Keratinocyte (primary cell): ENCODE measurements at regions not wholly inside any gene's neighbourhood (a gene's known extent, or its start where the extent isn't known, plus 50 kb on each side); places are given as distances from the start of the nearest gene placed in this dataset.

ENCODE experiments used
- DNase-seq: peaks from one replicate; pipeline ENCODE4 v3.0.0-alpha.2; 2011; ENCODE audit warnings: low read depth, missing footprints, low spot score
- FAIRE-seq: peaks from 2 replicates; lab custom pipeline; 2011; peaks lifted over from hg19 to GRCh38; lab: Jason Lieb, UNC
- H2AFZ ChIP-seq: 2 replicates; pipeline ENCODE4 v1.6.0; 2012; ENCODE audit warnings: low read length, control low read depth, inconsistent platforms; ENCODE audit not compliant: control insufficient read depth
- H3K27ac ChIP-seq: 2 replicates; pipeline ENCODE4 v1.5.1; 2011; ENCODE audit warnings: low read length; ENCODE audit not compliant: control insufficient read depth, insufficient read depth
- H3K27me3 ChIP-seq: 3 replicates; pipeline ENCODE4 v1.6.0; 2011; ENCODE audit warnings: low read length; ENCODE audit not compliant: control insufficient read depth, insufficient read depth; ENCODE audit errors: extremely low read depth
- H3K36me3 ChIP-seq, 2 experiments: 2 replicates in 1 of 2; 3 replicates in 1 of 2; pipeline ENCODE4 v1.5.1; 2011; ENCODE audit warnings: low read length in 2 of 2, mild to moderate bottlenecking in 1 of 2; ENCODE audit not compliant: control insufficient read depth in 2 of 2, insufficient read depth in 2 of 2; ENCODE audit errors: extremely low read depth in 1 of 2
- H3K4me1 ChIP-seq: 3 replicates; pipeline ENCODE4 v1.5.1; 2011; ENCODE audit warnings: low read length; ENCODE audit not compliant: control insufficient read depth, insufficient read depth; ENCODE audit errors: extremely low read depth
- H3K4me2 ChIP-seq: 3 replicates; pipeline ENCODE4 v1.6.0; 2011; ENCODE audit warnings: low read depth, low read length; ENCODE audit not compliant: control insufficient read depth, insufficient read depth; ENCODE audit errors: extremely low read depth
- H3K4me3 ChIP-seq, 3 experiments: fragments of 200-600 bp in 1 of 3; sonication (generic) in 1 of 3; 2 replicates in 2 of 3; 3 replicates in 1 of 3; pipeline ENCODE4 v1.5.1; 2011 to 2016; ENCODE audit warnings: low read length in 3 of 3, mild to moderate bottlenecking in 3 of 3, control low read depth in 2 of 3, inconsistent platforms in 1 of 3, low read depth in 1 of 3, mixed read lengths in 1 of 3, mixed run types in 1 of 3, moderate library complexity in 1 of 3; ENCODE audit not compliant: control insufficient read depth in 2 of 3, insufficient read depth in 2 of 3; ENCODE audit errors: extremely low read depth in 1 of 3
- H3K79me2 ChIP-seq: 2 replicates; pipeline ENCODE4 v1.6.0; 2012; ENCODE audit warnings: low read length; ENCODE audit not compliant: control insufficient read depth, insufficient read depth
- H3K9ac ChIP-seq: 3 replicates; pipeline ENCODE4 v1.6.0; 2011; ENCODE audit warnings: low read length; ENCODE audit not compliant: control insufficient read depth, insufficient read depth; ENCODE audit errors: extremely low read depth
- H3K9me1 ChIP-seq: 3 replicates; pipeline ENCODE4 v1.6.0; 2011; ENCODE audit warnings: low read length; ENCODE audit not compliant: control insufficient read depth, insufficient read depth; ENCODE audit errors: extremely low read depth
- H3K9me3 ChIP-seq: 2 replicates; pipeline ENCODE4 v1.5.1; 2012; ENCODE audit warnings: low read depth, low read length; ENCODE audit not compliant: control insufficient read depth
- H4K20me1 ChIP-seq: 3 replicates; pipeline ENCODE4 v1.6.0; 2011; ENCODE audit warnings: low read length; ENCODE audit not compliant: control insufficient read depth, insufficient read depth; ENCODE audit errors: extremely low read depth
- EZH2 ChIP-seq: IDR thresholded peaks from one replicate; pipeline ENCODE4 v1.6.1; 2012; ENCODE audit warnings: inconsistent platforms, mild to moderate bottlenecking, low read length, moderate library complexity
- dilution Hi-C: fragments of 300-500 bp; cut with MboI; formaldehyde crosslinking; loops from one replicate; pipeline ENCODE4 v1.7.0; 2020; ENCODE audit warnings: low sequenced_read_pairs; ENCODE audit not compliant: extremely low pct_ligation_motif_present
- TF ChIP-seq, protein P1 (sequence below), 3 experiments: IDR thresholded peaks in 1 of 3; conservative IDR thresholded peaks in 1 of 3; optimal IDR thresholded peaks in 1 of 3; 2 replicates in 2 of 3; 3 replicates in 1 of 3; pipeline versions ENCODE3 to v1.5.1; 2011; ENCODE audit warnings: low read length in 3 of 3, mild to moderate bottlenecking in 3 of 3, moderate library complexity in 2 of 3, control low read depth in 1 of 3, inconsistent platforms in 1 of 3; ENCODE audit not compliant: insufficient read depth in 2 of 3; ENCODE audit errors: extremely low read depth in 1 of 3

DNA sequence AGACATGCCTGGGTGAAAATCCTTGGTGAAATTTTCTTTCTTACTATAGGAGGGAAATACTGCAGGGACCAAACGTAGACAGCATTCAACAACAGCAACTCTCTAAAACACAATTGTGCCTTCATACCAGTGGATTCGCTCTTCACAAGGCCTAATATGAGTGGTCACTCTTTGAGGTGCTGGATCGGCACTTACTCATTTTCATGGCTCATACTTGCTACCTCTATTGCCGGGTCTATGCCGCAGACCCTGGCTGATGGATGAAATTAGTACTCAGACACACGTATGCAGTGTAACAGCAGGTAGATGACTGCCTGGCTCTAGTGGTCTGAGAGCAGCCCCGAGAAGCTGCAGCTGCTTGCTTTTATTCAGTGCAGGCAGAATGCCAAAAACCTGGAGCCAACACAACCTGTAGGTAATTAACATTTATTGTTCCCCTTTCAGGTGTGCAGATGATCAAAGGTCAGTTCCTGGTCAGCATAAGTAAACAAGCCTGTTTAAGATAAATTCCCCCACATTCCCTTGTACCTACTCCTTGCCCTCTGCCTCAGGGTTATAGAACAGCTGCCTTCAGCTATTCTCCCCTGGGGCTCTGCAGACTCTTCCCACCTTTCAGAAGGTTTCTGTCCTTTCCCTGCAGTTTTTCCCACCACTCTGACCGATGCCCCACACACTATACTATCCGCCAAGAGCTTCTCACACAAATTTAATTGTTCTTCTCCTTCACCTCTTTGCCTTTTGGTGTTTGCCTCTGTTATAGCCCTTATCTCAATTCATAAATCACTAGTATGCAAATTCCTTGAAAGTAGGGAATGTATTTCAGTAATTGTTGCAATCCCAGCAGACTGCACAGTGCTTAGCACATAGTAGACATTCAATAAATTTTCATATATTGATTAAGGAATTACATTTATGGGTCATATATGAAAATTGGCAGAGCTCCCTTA, 210.0 kb downstream of the SPANXN3 start:
- Histone ChIP-seq H3K4me1 (no peaks in the 10 kb centered on the region), H3K9ac (no peak overlapping the region), H3K36me3 (no peaks in the 10 kb centered on the region), H3K27me3 (no peaks in the 10 kb centered on the region), H3K27ac (no peak overlapping the region), H3K79me2 (no peaks in the 10 kb centered on the region), H3K9me1 (no peaks in the 10 kb centered on the region), H4K20me1 (no peaks in the 10 kb centered on the region), H3K4me3 (no peak overlapping the region), H2AFZ (no peak overlapping the region), H3K4me2 (no peak overlapping the region), H3K9me3 (no peaks in the 10 kb centered on the region)
- dilution Hi-C loops: no loop called here
- DNase-seq (no peak), FAIRE-seq (no peak)
- TF ChIP-seq, protein P1, sequence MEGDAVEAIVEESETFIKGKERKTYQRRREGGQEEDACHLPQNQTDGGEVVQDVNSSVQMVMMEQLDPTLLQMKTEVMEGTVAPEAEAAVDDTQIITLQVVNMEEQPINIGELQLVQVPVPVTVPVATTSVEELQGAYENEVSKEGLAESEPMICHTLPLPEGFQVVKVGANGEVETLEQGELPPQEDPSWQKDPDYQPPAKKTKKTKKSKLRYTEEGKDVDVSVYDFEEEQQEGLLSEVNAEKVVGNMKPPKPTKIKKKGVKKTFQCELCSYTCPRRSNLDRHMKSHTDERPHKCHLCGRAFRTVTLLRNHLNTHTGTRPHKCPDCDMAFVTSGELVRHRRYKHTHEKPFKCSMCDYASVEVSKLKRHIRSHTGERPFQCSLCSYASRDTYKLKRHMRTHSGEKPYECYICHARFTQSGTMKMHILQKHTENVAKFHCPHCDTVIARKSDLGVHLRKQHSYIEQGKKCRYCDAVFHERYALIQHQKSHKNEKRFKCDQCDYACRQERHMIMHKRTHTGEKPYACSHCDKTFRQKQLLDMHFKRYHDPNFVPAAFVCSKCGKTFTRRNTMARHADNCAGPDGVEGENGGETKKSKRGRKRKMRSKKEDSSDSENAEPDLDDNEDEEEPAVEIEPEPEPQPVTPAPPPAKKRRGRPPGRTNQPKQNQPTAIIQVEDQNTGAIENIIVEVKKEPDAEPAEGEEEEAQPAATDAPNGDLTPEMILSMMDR (optimal IDR thresholded peaks at IDR 0.05 in 1 of 3, IDR thresholded peaks at IDR 0.05 in 1 of 3, conservative IDR thresholded peaks at IDR 0.05 in 1 of 3; ENCODE audit: extremely low read depth in 1 of 3, insufficient read depth in 2 of 3, low read length in 3 of 3): no peak
- TF ChIP-seq EZH2: no peak

DNA sequence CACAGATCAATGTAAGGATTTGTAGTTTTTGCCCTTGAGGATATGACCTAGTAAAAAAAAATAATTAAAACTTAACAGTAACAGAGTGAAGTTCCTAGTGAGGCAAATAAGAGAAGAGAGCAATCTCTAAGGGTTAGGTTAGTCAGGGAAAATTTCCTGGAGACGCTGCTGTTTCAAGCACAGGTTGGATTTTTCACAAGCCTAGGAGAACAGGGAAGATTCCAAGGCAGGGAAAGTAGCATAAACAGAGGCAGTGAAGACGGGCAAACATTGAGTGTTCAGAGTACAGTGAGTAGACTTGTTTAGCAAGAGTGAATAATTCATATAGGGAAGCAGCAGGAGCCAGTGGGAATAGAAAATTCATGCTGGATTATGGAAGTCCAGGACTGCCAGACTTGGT, 212.8 kb downstream of the SPANXN3 start:
- no peak for FAIRE-seq
- Histone ChIP-seq H2AFZ (no peak overlapping the region), H3K27ac (no peak overlapping the region), H3K27me3 (no peaks in the 10 kb centered on the region), H3K79me2 (no peaks in the 10 kb centered on the region), H3K9me3 (no peaks in the 10 kb centered on the region), H3K9me1 (no peaks in the 10 kb centered on the region), H3K9ac (no peak overlapping the region), H3K4me1 (no peaks in the 10 kb centered on the region), H4K20me1 (no peaks in the 10 kb centered on the region), H3K36me3 (no peaks in the 10 kb centered on the region), H3K4me2 (no peak overlapping the region), H3K4me3 (no peak overlapping the region)
- DNase-seq: no peak
- TF ChIP-seq, protein P1 (optimal IDR thresholded peaks at IDR 0.05 in 1 of 3, IDR thresholded peaks at IDR 0.05 in 1 of 3, conservative IDR thresholded peaks at IDR 0.05 in 1 of 3; ENCODE audit: extremely low read depth in 1 of 3, insufficient read depth in 2 of 3, low read length in 3 of 3): no peak
- TF ChIP-seq EZH2: no peak
- dilution Hi-C loops: no loop called here
